GM18519 (cell line): ENCODE measurements at regions not wholly inside any gene's neighbourhood (a gene's known extent, or its start where the extent isn't known, plus 50 kb on each side); places are given as distances from the start of the nearest gene placed in this dataset.

Source experiments
- ATAC-seq: cut with Tn5 transposase; IDR thresholded peaks from one replicate; pipeline ENCODE4 v1.9.1; 2021; ENCODE audit warnings: mild to moderate bottlenecking, moderate library complexity; ENCODE audit not compliant: unreplicated experiment, low FRiP score

DNA sequence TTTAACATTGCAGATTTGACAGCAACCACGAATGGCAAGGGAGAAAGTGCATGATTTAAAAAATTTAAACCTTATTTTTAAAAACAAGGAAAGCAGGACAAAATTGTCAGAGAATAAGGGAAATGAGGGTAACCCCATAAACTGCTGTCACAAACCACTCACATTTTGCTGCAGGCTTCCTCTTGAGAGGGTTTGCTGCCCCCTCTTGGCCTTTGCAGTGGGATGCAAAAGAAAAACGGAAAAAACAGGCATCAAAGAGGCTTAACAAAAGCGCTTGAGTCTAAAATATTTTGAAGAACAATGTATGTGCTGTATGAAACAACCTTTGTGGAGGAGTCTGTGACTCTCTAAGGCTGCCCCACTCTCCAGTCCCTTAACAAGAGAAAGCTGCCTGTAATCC, 91.6 kb downstream of the TMX3 start:
- peak; percentile 78 for ATAC-seq

DNA sequence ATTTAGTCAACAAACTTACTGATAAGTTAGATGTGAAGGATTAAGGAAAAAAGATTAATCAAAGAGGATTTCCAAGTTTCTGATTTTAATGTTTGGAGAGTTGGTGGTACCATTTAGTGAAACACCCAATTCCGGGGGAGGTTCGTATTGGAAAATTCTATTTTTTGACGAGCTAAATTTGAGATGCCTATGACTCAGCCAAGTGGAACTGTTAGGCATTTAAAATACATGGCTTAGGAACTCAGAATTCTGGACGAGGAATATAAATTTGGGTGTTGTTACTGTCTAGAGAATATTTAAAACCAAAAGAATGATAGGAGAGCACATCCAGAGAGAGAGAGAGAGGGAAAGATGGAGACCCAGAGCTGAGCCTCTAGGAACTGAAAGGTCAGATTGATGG, 103.6 kb downstream of the TMX3 start:
- ATAC-seq: no peak

DNA sequence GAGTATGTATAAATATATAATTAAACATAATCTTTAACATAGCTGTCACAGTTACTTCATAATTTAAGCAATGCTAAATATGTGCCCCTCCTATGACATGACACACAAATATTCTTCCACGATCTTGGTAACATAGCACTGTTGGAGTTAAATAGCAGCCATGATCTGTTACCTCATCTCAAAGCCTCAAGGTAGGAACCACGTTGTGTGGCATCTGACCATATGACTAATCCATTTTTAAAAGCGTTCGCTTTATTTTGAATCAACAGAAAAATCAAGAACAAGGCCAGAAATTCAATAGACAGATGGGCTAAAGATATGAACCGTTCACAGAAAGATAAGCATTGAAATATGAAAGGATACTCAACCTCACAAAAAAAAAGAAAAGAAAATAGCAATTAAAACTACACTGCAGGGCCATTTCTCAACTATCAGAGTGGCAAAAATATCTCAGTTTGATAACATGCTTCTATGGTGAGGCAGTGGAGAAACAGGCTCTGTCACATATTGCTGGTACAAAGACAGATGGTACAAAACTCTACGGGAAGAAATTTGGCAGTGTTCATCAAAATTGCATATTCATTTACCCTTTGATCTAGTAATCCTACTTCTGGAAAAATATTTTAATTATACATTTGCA, 105.9 kb downstream of the TMX3 start:
- no peak for ATAC-seq

DNA sequence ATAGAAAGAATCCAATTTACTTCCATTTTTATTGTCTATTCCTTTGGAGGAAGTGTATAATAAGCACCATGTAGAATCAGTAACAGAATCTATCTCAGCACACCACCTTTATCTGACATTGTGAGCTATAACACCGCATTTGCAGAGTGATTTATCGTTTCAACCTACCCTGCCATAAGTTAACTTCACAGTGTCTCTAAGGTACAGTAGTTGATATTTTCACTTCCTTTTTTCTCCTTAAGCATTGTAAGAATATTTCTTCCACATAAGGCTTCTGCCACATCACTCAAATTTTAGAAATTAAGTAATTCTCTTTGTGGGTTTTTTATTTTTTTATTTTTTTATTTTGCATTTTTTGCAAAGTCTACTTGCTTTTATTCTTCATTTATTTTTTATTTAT, 107.1 kb downstream of the TMX3 start:
- no peak for ATAC-seq

DNA sequence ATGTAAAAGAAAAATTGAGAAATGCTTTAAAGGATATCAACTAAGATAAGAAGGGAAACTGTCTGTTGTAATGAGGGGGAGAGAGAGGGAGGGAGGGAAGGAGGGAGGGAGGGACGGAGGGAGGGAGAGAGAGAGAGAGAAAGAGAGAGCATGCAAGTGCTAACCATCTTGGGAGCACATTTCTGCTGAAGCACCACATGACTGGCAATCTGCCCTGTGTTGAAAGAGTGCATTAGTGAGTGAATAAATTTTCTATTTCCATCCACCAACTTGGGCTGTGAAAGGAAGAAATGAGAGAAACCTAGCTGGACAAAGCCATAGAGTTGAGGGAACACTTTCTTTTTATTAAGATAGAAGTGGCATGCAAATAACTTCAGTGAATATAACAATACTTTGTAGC, 110.7 kb downstream of the TMX3 start:
- ATAC-seq: no peak

DNA sequence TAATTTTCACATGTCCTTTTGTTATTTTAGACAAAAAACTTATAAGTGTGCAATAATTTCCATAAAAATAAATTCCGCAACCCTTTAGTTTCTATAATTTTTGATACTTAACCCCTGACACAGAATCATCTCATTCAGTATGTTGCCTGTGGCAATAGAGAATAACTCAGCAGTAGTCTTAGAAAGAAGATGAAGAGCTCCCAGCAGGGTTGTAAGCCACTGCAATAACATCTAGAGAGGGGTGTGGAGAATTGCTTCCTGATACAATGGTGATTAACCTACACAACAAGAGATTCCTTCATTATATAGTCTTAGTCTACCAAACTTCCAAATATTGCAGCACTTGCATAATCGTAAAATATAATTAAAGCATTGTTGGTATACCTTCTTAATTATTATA, 118.9 kb downstream of the TMX3 start:
- ATAC-seq: no peak

DNA sequence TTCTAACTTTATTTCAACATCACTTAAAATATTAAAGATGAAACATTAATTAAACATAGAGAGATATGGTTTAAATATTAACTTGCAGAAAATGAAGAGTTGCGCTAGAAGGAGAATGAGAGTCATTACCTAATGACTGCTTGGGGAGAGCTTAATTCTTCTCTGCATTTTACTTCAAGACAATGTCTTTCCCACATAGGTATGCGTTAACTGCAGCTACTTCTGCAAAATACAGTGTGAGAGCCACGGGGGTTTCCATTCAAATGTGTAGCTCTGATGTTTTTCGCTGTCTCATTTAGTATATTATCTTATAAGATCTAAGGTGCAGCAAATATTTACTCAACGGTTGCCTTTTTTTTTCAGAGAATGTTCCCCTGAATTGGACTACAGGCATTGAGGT, 126.7 kb downstream of the TMX3 start:
- ATAC-seq: no peak

DNA sequence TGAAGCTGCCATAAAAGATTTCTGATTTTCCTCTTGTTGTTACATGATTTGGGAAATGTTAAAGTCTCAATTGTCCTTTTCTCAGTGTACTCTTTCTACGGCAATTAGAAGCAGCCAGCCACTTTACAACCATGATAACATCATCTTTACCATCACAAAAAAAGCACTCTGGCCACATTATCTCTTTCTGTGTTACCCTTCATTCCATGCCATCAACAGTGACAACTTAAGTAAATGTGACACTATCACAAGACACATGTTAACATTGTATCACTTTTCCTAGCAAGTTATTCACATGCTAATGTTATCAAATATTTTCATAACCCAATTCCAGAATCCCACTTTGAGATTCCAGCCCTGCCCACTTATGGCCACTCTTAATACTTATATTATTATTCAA, 131.2 kb downstream of the TMX3 start:
- ATAC-seq: no peak

DNA sequence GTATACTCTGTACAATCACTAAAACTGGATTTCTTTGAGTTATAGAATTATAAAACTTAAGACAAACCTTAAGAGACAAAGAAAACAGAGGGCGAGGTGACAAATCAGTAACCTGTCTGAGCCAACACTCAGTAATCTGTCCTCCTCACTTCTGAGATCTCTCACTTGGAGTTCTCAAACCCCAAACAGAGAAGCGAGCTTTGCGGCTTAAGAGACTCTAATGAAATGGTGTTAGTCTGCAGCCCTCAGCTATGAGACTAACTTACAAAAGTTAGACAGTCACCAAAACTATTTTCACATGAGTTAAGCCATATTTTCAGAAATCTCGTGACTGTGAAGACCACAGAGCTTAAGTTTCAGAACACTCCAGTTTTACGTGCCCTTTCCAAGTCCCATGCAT, 140.6 kb downstream of the TMX3 start:
- no peak for ATAC-seq

DNA sequence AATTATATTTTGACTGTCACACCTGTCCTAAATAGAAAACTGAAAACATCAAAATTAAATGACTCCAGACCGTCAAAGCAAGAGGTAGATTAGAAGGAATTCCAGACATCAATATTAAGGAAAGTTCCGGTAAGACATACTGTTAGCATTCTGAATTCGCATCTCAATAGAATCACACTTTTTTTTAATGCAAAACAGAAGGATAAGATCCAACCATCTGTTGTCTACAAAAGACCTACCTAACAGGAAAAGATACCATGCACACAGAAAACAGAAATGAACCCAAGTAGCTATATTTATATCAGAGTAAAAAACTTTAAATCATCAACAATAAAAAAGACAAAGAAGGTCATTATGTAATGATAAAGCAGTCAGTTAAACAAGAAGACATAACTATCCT, 145.0 kb downstream of the TMX3 start:
- no peak for ATAC-seq

DNA sequence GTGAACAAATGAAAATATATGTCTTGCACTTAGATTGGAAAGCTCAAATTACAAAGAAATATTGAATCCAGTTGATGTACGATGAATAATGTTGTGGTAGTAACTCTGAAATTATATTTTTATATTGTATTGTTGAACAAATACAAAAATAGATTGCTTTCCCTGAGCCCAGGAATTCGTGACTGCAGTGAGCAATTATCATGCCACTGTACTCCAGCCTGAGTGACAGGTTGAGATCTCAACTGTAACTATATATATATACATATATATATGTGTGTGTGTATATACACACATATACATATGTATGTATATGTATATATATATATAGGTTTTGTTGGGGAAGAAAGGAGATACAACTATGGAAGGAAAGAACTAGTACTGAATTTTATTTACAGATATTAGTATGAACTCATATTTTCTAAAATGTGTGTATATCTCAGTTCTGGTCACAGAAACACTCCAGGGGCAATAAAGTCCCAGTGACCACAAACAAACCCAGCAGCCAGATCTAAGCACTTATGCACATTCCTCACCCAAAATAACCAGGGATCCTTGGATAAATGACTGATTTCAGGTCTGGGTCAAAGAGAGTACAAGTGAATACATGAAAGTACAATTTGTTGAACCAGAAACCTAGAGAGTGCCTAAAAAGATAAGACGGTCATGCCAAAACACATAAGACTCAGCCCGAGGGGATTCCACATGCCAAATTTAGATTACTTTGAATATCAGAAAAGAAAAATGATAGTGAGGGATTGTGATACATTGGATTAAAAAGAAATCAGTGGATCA, 146.3 kb downstream of the TMX3 start:
- ATAC-seq: no peak

DNA sequence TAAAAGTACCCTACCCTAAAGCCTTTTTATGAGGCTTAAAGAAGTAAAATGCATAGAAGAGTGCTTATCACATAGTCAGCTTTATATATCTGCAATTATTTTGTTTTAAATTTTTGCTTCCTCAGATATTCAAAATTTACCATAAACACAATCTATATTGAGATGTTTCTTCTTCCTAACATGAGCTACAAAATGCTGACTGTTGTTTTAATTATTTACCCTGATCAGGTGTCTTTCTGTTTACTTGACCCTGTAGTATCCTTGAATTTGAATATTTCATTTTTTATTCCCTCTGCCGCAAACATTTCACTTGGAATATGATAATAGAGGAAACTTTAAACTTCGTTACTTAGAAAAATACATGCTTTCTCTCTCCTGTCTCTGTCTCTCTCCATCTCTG, 147.9 kb downstream of the TMX3 start:
- no peak for ATAC-seq

DNA sequence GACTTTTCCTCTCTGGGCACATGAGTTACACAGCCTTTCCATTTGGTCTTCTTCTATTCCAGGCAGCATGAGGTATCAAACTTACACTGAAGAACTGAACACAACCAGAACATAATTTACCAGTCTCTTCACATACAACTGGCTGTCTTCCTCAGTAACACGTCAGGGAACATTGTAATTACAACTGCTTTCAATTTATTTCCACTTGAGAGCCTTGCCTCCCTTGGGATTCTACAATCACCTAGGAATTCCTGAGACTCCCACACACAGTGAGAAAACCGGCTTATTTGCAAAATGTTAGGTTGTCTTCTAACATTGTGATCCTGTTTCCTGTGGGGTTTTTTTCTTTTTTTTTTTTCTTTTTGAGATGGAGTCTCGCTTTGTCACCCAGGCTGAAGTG, 149.9 kb downstream of the TMX3 start:
- no peak for ATAC-seq

DNA sequence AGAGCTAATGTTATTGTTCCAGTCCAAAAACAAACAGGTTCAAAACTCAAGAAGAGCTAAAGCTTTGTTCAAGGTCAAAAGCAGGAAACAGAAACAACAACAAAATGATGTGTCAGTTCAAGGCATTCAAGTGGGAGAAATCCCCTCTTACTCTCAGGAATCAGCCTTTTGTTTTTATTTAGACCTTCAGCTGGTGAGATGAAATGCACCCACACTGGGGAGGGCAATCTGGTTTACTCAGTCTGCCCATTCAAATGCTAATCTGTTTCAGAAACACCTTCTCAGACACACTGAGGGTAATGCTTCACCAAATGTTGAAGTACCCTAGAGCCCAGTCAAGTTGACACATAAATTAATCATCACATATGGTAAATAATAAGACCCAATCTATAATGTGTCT, 150.6 kb downstream of the TMX3 start:
- ATAC-seq: no peak

DNA sequence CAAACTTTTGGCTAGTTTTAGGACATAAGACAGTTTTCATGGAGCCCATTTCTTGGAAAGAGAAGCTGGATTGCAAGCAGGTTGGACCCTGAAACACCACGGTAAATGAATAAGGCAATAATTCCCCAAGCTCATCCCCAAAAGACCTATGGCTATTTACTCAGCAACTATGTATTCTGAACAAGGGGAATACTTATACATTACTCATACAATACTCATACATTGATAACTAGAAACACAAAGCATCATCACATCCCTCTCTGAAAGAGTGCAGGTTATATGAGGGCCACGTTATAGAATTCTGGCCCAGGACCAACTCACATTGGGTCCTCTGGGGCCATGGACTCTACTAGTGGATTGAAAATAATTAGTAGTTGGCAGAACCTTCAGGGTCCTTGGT, 154.8 kb downstream of the TMX3 start:
- ATAC-seq: no peak

DNA sequence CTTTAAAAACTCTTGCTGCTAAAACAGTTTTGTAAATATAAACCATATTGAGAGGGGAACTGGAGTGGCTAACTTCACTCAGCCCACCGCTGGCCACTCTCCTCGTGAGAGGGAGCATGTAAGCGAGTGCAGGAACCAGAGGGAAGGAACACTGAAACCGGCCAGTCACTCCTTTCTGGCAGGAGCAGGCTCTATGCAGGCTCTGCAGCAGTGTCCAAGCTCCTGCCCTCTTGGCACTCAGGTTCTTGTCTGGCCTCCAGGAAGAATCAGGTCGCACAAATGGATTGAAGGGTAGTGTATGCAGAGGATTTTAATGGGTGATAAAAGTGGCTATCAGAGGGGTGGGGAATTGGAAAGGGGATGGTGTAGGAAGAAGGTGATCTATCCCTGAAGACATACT, 157.7 kb downstream of the TMX3 start:
- ATAC-seq: no peak

DNA sequence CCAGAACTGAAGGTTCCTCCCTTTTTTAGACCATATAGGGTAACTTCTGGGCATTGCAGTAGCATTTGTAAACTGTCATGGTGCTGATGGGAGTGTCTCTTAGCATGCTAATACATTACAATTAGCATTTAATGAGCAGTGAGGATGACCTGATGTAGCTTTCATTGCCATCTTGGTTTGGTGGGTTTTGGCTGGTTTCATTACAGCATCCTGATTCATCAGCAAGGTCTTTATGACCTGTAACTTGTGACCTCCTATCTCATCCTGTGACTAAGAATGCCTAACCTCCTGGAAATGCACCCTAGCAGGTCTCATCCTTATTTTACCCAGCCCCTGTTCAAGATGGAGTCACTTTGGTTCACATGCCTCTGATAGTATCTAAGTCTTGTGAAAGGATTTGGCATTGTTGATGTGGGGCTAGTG, 159.0 kb downstream of the TMX3 start:
- no peak for ATAC-seq

DNA sequence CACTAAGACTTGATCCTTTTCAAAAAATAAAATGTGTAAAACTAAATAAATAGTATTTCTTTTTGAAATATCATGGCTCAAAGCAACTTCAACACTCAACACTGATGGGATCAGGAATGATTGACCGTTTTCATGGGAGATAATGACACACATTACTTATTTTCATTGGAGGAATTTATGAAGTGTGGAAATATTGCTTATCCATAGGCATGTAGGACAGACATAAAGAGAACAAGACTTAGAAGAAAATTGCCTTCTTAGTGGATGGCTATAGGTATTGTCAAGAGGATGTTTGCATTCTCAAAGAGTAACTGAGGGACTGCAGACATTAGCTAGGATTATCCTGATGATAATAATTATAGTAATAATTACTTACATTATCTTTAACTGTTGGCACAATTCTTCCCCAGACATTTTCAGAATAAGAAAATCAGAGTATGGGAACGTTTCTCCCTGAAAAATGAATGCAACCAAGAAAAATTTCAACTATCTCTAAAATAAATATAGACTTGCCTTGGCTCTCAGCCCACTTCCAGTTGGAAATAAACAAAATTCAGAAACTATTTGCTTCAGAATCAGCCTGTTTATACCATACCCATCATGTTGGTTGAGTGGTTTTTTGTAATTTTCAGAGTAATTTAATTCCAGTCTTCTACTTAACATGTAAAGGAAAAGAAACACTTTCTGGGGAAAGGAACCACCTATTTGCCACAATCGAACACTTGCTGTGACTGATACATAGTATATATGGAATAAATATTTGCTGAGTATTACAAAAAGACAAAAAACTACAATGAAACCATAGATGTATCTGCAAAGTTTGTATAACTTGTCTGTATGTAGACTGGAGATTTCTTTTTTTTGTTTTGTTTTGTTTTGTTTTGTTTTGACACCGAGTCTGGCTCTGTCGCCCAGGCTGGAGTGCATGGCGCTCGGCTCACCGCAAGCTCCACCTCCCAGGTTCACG, 165.7 kb downstream of the TMX3 start:
- no peak for ATAC-seq

DNA sequence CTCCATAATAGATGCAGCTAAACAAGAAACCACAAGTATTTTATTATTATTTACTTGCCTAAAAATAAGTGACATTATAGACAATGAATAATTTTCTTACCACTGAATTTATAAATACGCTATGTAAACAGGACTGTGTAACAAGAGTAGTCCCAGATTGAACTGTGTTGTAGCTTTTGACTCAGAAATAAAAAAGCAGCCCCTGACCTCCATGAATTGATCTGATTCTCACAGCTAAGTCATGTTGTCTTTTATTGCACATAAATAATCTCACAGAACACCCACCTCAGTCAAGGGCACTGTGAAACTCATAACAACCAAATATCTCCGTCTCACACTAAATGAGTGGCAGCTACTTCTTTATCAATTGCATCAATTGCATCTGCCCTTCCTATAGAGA, 171.6 kb downstream of the TMX3 start:
- no peak for ATAC-seq

DNA sequence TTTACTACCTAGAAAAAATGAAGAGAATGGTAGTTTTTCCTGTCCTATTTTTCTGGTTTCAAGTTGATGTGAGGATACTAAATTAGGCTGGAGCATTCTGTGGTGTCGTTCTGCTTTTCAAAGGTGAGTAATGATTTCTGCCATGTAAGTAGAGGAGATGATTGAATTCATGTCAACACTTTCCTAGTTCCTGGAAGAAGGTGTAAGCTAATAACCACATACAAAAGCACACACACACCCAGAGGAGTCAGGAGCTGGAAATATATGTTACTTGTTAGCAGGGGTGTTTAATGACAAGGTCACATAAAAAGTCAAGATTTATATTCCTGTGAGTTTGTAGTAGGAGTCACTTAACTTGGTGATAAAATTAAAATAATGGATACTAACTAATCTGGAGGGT, 172.1 kb downstream of the TMX3 start:
- ATAC-seq: no peak

DNA sequence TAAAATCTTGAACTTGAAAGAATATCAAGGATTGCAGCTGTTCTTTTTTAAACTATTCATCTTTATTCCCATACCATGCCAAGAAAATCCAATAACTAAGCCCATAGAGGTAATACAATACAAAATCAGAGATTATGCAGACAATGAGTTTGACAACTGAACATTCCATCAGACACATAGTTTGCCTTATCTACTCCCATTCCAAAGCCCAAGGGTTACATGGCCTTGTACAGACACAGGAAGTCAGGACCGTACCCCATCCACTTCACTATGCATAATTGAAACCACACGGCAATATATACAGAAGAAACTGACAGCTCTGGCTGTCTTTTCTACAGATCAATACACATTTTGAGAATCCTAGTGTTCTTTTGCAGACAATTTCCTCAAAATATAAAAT, 181.3 kb downstream of the TMX3 start:
- ATAC-seq: no peak
